Aorta (tissue), 5 donors: ENCODE measurements at regions not wholly inside any gene's neighbourhood (a gene's known extent, or its start where the extent isn't known, plus 50 kb on each side); places are given as distances from the start of the nearest gene placed in this dataset.

Experiments used
- ATAC-seq: fragments of 200-7000 bp; cut with Tn5 transposase; one replicate; pipeline ENCODE4 v1.9.1; 2022; ENCODE audit warnings: moderate library complexity; ENCODE audit not compliant: low FRiP score
- DNase-seq, 2 donors: peaks; one replicate each; pipeline ENCODE4 v3.0.0-alpha.2; 2020
- H3K27ac ChIP-seq, 2 donors: one replicate each; pipeline ENCODE4 v1.5.1; 2013; ENCODE audit warnings: low read length in 2 of 2, mild to moderate bottlenecking in 2 of 2, moderate library complexity in 2 of 2, control low read depth in 1 of 2, inconsistent platforms in 1 of 2, low read depth in 1 of 2
- H3K27me3 ChIP-seq, 2 donors: one replicate each; pipeline ENCODE4 v1.6.1; 2013; ENCODE audit warnings: control low read depth in 1 of 2, low read length in 1 of 2, mild to moderate bottlenecking in 1 of 2, moderate library complexity in 1 of 2; ENCODE audit not compliant: insufficient read depth in 2 of 2, control insufficient read depth in 1 of 2
- H3K36me3 ChIP-seq, 2 donors: one replicate each; pipeline ENCODE4 v1.6.1; 2013; ENCODE audit warnings: control low read depth in 1 of 2, low read length in 1 of 2, mild to moderate bottlenecking in 1 of 2; ENCODE audit not compliant: insufficient read depth in 2 of 2, control insufficient read depth in 1 of 2
- H3K4me1 ChIP-seq, 2 donors: one replicate each; pipeline ENCODE4 v1.6.1; 2013; ENCODE audit warnings: low read length in 2 of 2, control low read depth in 1 of 2, mild to moderate bottlenecking in 1 of 2, moderate library complexity in 1 of 2; ENCODE audit not compliant: insufficient read depth in 2 of 2, control insufficient read depth in 1 of 2
- H3K4me3 ChIP-seq, 2 donors: one replicate each; pipeline ENCODE4 v1.5.1; 2013; ENCODE audit warnings: low read length in 2 of 2, control low read depth in 1 of 2, mild to moderate bottlenecking in 1 of 2
- H3K9me3 ChIP-seq: one replicate; pipeline ENCODE4 v1.6.1; 2013; ENCODE audit warnings: mild to moderate bottlenecking, low read length; ENCODE audit not compliant: control insufficient read depth
- WGBS, 2 donors: extraction: QIAGEN DNeasy Blood & Tissue Kit; methylation state at CpG; one replicate each; pipeline ENCODE4 v1.1.7; 2013; 5-methylcytosine and 5-hydroxymethylcytosine counted together
- intact Hi-C, 2 donors: fragments of 100-400 bp; cut with DNase I; formaldehyde crosslinking; loops; one replicate each; pipeline versions ENCODE4 v1.14.2 to v1.15.0; 2022
- donor health status: healthy with polysubstance abuse.
- donor health status: Bipolar disorder and iron deficiency.
- donor health status: DM: no; HTN: no; CAD: no.
- donor health status: DM: no; HTN: no; CAD: no.
- donor health status: DM: yes; HTN: yes; CAD: no.

GRCh38 chr11:115684699-115685098, 180.5 kb upstream of the CADM1 start:
- intact Hi-C loops, result no loop called here
- ATAC-seq (no peak), DNase-seq (no peak)
- Histone ChIP-seq H3K36me3 (no peaks in the 10 kb centered on the region), H3K9me3 (no peaks in the 10 kb centered on the region), H3K4me3 (no peak overlapping the region), H3K27ac (no peak overlapping the region), H3K4me1 (no peaks in the 10 kb centered on the region), H3K27me3 (no peaks in the 10 kb centered on the region)
- 38 to 41% methylated on average over 8 of the region's 8 CpGs for WGBS, 2 donors

DNA sequence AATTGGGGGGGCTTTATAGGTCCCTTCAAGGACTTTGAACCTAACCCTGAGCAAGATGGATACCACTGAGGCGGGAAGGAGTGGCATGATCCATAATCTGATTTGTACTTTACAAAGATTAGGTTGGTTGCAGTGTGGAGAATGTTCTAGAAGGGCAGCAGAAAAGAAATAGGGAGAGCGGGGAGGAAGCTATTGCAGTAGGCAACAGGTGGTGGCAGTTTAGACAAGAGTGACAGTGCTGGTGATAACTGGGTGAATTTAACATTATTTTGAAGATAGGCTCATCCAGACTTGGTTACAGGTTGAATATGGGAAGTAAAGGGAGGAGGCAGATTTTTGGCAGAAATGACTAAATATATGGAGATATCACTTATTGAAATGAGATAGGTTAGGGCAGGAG, 179.9 kb upstream of the CADM1 start:
- ATAC-seq (no peak), DNase-seq (no peak)
- Histone ChIP-seq H3K4me1 (no peaks in the 10 kb centered on the region), H3K9me3 (no peaks in the 10 kb centered on the region), H3K36me3 (no peaks in the 10 kb centered on the region), H3K27ac (no peak overlapping the region), H3K27me3 (no peaks in the 10 kb centered on the region), H3K4me3 (no peak overlapping the region)
- WGBS, 2 donors, result 91 to 100% methylated on average over 2 of the region's 2 CpGs
- intact Hi-C loops, result no loop called here

GRCh38 chr11:115682888-115683287, 178.7 kb upstream of the CADM1 start:
- no peak overlapping the region for H3K4me3 ChIP-seq
- intact Hi-C loops, result no loop called here
- H3K4me1 ChIP-seq, result no peaks in the 10 kb centered on the region
- DNase-seq (no peak), ATAC-seq (no peak)
- H3K27me3 ChIP-seq, result no peaks in the 10 kb centered on the region
- H3K27ac ChIP-seq, result no peak overlapping the region
- no peaks in the 10 kb centered on the region for H3K36me3 ChIP-seq
- WGBS, 2 donors, result 82 to 100% methylated on average over 3 of the region's 3 CpGs
- no peaks in the 10 kb centered on the region for H3K9me3 ChIP-seq

- ATAC-seq (no peak), DNase-seq (no peak)
- no peaks in the 10 kb centered on the region for H3K27me3 ChIP-seq
- no peaks in the 10 kb centered on the region for H3K4me1 ChIP-seq
- no peaks in the 10 kb centered on the region for H3K36me3 ChIP-seq
- 85% methylated on average over 5 of the region's 5 CpGs for WGBS, 2 donors
- H3K4me3 ChIP-seq, result no peak overlapping the region
- intact Hi-C loops, result no loop called here
- no peak overlapping the region for H3K27ac ChIP-seq
- no peaks in the 10 kb centered on the region for H3K9me3 ChIP-seq
Measured at GRCh38 chr11:115682101-115682500, 177.9 kb upstream of the CADM1 start.

GRCh38 chr11:115679945-115680344, 175.7 kb upstream of the CADM1 start:
- intact Hi-C loops, result loop anchor here in 1 of 2 donors (10.0 kb wide), 1 partner anchor 55 kb away; no protein-coding TSS in a partner anchor
- H3K36me3 ChIP-seq, result no peaks in the 10 kb centered on the region
- no peak for ATAC-seq
- no peaks in the 10 kb centered on the region for H3K4me1 ChIP-seq
- WGBS, 2 donors, result 78 to 79% methylated on average over 4 of the region's 4 CpGs
- no peaks in the 10 kb centered on the region for H3K9me3 ChIP-seq
- no peaks in the 10 kb centered on the region for H3K27me3 ChIP-seq
- H3K27ac ChIP-seq, result no peak overlapping the region
- DNase-seq, result no peak
- no peak overlapping the region for H3K4me3 ChIP-seq

GRCh38 chr11:115678942-115679341, 174.7 kb upstream of the CADM1 start:
- H3K9me3 ChIP-seq, result no peaks in the 10 kb centered on the region
- H3K27ac ChIP-seq, result no peak overlapping the region
- DNase-seq, result no peak
- H3K27me3 ChIP-seq, result no peaks in the 10 kb centered on the region
- no peaks in the 10 kb centered on the region for H3K4me1 ChIP-seq
- WGBS, 2 donors, result 73 to 80% methylated on average over 5 of the region's 5 CpGs
- no peak for ATAC-seq
- intact Hi-C loops, result loop anchor here in 1 of 2 donors (10.0 kb wide), 1 partner anchor 56 kb away; no protein-coding TSS in a partner anchor
- no peak overlapping the region for H3K4me3 ChIP-seq
- H3K36me3 ChIP-seq, result no peaks in the 10 kb centered on the region

DNA sequence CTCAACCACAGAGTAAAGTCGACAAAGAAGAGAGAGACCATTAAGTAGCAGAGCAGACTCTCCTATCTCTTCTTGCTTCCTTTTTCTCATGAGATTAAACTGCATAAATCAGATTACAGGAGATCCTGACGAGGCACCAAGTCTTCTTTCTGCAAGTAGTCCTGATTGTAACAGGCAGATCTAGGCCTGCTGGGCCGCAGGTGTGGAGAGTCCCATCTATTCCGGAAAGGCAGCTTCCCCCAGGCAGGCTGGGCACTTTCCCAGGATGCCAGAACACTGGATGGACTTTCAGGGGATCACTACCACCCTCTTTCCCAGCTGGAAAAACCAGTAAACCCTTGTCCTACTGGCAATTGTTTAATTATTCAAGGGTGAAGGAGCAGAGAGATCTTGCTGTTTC, 173.0 kb upstream of the CADM1 start:
- 92 to 94% methylated on average over 4 of the region's 4 CpGs for WGBS, 2 donors
- Histone ChIP-seq H3K27me3 (no peaks in the 10 kb centered on the region), H3K9me3 (no peaks in the 10 kb centered on the region), H3K27ac (no peak overlapping the region), H3K36me3 (no peaks in the 10 kb centered on the region), H3K4me3 (no peak overlapping the region), H3K4me1 (no peaks in the 10 kb centered on the region)
- no peak for ATAC-seq
- intact Hi-C loops, result loop anchor here in 1 of 2 donors (10.0 kb wide), 1 partner anchor 58 kb away; no protein-coding TSS in a partner anchor
- DNase-seq, result no peak

DNA sequence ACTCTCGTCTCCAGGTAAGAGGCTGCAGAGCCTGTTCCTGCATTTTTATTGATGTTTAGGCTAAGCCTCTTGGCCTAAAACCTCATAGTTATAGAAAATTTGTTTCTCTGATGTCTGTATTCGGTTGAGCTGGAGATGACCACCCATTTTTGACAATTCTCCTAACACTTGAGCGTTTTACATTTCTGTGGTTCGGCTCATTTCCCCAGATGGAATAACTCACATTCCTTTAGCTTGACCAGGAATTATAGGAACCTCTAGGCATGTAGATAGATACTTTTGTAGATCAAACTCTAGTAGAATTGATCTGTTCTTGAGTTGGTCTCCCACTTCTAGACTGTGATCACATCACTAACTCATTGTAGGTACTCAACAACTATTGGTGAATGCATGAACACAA, 172.6 kb upstream of the CADM1 start:
- intact Hi-C loops, result loop anchor here in 1 of 2 donors (10.0 kb wide), 1 partner anchor 58 kb away; no protein-coding TSS in a partner anchor
- no peak for DNase-seq
- 91 to 93% methylated on average over 4 of the region's 4 CpGs for WGBS, 2 donors

GRCh38 chr11:115676206-115676605, 172.0 kb upstream of the CADM1 start:
- Histone ChIP-seq H3K27me3 (no peaks in the 10 kb centered on the region), H3K4me3 (no peak overlapping the region), H3K9me3 (no peaks in the 10 kb centered on the region), H3K4me1 (no peaks in the 10 kb centered on the region), H3K27ac (no peak overlapping the region), H3K36me3 (no peaks in the 10 kb centered on the region)
- ATAC-seq (no peak), DNase-seq (no peak)
- WGBS, 2 donors, result 88 to 92% methylated on average over 4 of the region's 4 CpGs
- intact Hi-C loops, result loop anchor here in 1 of 2 donors (10.0 kb wide), 1 partner anchor 59 kb away; no protein-coding TSS in a partner anchor

More for the DNA sequence above, 172.6 kb upstream of the CADM1 start:
- no peak for ATAC-seq
- no peaks in the 10 kb centered on the region for H3K4me1 ChIP-seq
- H3K9me3 ChIP-seq, result no peaks in the 10 kb centered on the region
- no peaks in the 10 kb centered on the region for H3K27me3 ChIP-seq
- H3K27ac ChIP-seq, result no peak overlapping the region
- H3K4me3 ChIP-seq, result no peak overlapping the region
- H3K36me3 ChIP-seq, result no peaks in the 10 kb centered on the region
